Right lobe of liver (tissue), 4 donors: ENCODE measurements at regions not wholly inside any gene's neighbourhood (a gene's known extent, or its start where the extent isn't known, plus 50 kb on each side); places are given as distances from the start of the nearest gene placed in this dataset.

ENCODE experiments used
- CTCF ChIP-seq, 4 donors: fragments of 200-600 bp in 3 of 4; fragments of 450-650 bp in 1 of 4; IDR thresholded peaks; one replicate each; pipeline versions ENCODE4 v1.5.1 to v1.8.0; 2016 to 2022; ENCODE audit warnings: antibody characterized with exemption in 4 of 4, mild to moderate bottlenecking in 2 of 4
- POLR2A ChIP-seq: fragments of 450-650 bp; IDR thresholded peaks from one replicate; pipeline ENCODE4 v1.6.1; 2017; ENCODE audit warnings: antibody characterized with exemption, mild to moderate bottlenecking
- donor health status: DM: no; HTN: no; CAD: no.
- donor health status: DM: no; HTN: no; CAD: no.
- donor health status: DM: no; HTN: yes; CAD: no.

GRCh38 chrX:82666355-82666754 is 841.7 kb upstream of the POU3F4 start:
- TF ChIP-seq CTCF (IDR thresholded peaks at IDR 0.05): no peak
- no peak for TF ChIP-seq POLR2A
